Astrocyte of the spinal cord (primary cell): ENCODE measurements at regions not wholly inside any gene's neighbourhood (a gene's known extent, or its start where the extent isn't known, plus 50 kb on each side); places are given as distances from the start of the nearest gene placed in this dataset.

Experiments used
- DNase-seq: peaks from one replicate; pipeline ENCODE4 v3.0.0; 2011; ENCODE audit warnings: low read depth, low spot score
- H3K4me3 ChIP-seq: 2 replicates; pipeline ENCODE4 v1.5.1; 2011; ENCODE audit warnings: low read depth, mild to moderate bottlenecking, low read length, moderate library complexity
- in situ Hi-C: cut with HindIII; loops from 2 replicates; pipeline ENCODE4 v1.10.0; 2017; ENCODE audit warnings: low sequenced_read_pairs
- TF ChIP-seq, protein P1 (sequence below): IDR thresholded peaks from 2 replicates; pipeline ENCODE4 v1.5.1; 2012; ENCODE audit warnings: low read depth, mild to moderate bottlenecking, low read length, inconsistent platforms

DNA sequence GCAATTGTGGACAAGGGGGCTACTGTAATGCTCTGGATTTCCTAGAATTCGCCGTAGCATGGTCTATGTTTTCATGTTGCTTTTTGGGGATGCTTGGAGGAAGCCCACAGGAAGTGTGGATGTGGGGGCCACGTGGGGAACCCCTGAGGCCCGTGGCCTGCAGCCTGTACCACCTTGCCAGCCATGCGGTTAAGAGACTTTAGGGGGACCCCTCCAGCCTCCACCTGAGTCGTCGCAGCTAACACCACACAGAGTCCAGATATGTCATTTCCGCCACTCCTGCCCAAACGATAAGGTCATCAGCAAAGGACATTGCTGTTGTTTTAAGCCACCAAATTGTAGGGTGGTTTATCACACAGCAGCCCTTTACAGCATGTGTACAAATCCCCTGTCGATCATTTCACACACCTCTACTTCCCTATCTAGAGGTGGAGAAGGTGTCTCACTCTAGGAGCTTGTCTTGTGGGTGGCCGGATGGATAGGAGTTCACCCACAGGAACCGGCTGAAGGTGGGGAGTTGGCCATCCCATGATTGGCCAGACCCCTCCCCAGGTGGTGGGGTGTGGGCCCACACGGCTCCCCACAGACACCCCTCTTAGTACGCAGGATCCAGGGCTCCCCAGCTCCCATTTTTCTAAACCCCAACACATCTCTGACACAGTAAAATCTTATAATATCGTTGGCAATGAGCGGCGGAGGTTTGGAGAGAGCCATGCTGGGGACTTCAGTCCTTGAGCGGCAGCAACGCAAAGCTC lies 226.7 kb downstream of the TEX29 start:
- DNase-seq: no peak
- TF ChIP-seq, protein P1, sequence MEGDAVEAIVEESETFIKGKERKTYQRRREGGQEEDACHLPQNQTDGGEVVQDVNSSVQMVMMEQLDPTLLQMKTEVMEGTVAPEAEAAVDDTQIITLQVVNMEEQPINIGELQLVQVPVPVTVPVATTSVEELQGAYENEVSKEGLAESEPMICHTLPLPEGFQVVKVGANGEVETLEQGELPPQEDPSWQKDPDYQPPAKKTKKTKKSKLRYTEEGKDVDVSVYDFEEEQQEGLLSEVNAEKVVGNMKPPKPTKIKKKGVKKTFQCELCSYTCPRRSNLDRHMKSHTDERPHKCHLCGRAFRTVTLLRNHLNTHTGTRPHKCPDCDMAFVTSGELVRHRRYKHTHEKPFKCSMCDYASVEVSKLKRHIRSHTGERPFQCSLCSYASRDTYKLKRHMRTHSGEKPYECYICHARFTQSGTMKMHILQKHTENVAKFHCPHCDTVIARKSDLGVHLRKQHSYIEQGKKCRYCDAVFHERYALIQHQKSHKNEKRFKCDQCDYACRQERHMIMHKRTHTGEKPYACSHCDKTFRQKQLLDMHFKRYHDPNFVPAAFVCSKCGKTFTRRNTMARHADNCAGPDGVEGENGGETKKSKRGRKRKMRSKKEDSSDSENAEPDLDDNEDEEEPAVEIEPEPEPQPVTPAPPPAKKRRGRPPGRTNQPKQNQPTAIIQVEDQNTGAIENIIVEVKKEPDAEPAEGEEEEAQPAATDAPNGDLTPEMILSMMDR: no peak
- H3K4me3 ChIP-seq: no peak overlapping the region
- in situ Hi-C loops: no loop called here

DNA sequence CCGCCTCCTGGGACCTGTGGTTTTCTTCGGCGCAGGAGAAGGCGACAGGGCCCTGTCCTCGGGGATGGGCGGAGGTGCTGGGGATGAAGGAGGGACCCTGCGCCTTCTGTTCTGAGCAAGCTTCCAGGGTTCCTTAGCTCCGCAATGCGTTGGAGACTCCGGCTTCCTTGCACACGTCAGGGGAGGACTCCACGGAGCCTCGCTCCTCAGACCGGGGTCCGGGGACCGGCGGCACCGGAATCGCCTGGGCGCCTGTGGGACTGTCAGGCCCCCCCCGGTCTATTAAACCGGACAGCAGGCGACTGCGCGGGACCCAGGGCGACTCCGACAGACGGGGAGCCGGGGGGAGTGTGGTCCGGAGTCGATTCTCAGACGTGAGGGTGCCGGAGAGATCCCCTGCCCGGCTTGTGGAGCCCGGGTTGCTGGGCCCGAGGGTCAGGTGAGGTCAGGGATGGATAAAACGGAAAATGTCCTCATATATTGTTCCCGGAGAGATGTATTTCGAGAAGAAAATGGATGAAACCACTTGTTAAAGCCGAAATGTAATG lies 227.4 kb downstream of the TEX29 start:
- in situ Hi-C loops: no loop called here
- DNase-seq: no peak
- no peak overlapping the region for H3K4me3 ChIP-seq
- TF ChIP-seq, protein P1: no peak

DNA sequence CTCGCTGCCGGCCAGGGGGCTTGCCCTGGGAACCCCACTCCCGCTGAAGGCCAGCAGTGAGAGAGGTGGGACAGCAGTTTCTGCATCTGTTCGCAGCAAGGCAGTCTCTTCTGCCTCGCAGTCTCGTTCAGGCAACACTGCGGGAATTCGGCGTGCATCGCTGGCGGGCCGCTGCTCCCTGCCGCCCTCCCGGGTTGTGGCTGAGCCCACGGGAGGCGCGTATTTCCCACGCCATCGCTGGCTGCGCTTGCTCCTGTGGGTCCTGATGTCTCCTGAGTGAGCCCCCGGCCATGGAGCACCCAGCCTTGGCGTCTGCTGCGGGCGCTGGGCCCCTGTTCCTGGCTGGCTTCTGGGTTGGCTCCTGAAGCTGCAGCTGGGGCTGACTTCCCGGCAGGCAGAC lies 227.9 kb downstream of the TEX29 start:
- TF ChIP-seq, protein P1: no peak
- DNase-seq: no peak
- in situ Hi-C loops: no loop called here
- H3K4me3 ChIP-seq: no peak overlapping the region

DNA sequence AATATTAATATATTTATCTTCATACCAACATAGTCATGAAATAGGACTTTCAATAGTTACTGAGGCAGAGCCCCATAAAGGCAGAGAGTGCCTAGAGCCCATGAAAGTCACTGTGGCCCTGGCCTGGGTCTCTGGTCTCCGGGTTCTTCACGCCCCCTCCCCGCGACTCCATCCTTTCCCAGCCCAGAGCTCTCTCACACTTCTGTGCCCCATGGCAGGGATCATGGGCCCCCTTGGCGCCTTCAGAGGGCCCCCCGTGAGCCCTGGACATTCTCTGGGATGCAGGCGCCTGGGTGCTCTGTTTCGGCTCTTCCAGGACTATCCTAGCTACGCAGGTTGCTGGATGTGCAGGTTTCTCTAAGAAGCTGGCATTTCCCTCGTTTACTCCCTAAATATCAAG lies 228.4 kb downstream of the TEX29 start:
- no peak overlapping the region for H3K4me3 ChIP-seq
- TF ChIP-seq, protein P1: no peak
- in situ Hi-C loops: no loop called here
- no peak for DNase-seq

DNA sequence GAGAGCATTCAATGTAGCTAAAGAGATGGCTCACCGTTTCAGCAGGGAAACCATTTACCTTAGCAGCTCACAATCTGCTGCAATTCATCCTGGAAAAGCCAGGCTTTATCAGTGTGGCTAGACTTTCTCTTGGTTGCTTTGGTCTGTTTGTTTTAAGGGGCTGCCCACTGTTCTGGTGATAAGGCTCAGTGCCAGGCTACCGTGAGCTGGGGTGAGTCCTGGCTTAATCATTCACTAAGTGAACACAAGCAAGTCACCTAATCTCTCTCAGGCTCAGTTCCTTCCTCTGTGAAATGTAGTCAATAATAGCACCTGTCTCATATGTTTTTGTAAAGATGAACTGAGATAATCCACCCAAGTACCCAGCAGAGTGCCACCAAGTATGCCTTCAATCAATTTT lies 229.0 kb downstream of the TEX29 start:
- TF ChIP-seq, protein P1: no peak
- DNase-seq: no peak
- in situ Hi-C loops: no loop called here
- H3K4me3 ChIP-seq: no peak overlapping the region

DNA sequence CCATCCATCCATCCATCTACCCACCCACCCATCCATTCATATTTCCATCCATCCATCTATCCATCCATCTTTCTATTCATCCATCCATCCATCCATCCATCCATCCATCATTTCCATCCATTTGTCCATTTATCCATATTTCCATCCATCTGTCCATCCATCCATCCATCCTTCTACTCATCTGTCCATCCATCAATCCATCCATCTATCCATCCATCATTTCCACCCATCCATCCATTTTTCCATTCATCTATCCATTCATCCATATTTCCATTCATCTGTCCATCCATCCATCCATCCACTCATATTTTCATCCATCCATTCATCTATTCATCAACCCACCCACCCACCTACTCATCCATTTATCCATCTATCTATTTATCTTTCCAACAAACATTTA lies 229.6 kb downstream of the TEX29 start:
- TF ChIP-seq, protein P1: no peak
- in situ Hi-C loops: no loop called here
- no peak for DNase-seq
- H3K4me3 ChIP-seq: no peak overlapping the region
